ENCODE measurements at regions not wholly inside any gene's neighbourhood (a gene's known extent, or its start where the extent isn't known, plus 50 kb on each side); places are given as distances from the start of the nearest gene placed in this dataset.

DNA sequence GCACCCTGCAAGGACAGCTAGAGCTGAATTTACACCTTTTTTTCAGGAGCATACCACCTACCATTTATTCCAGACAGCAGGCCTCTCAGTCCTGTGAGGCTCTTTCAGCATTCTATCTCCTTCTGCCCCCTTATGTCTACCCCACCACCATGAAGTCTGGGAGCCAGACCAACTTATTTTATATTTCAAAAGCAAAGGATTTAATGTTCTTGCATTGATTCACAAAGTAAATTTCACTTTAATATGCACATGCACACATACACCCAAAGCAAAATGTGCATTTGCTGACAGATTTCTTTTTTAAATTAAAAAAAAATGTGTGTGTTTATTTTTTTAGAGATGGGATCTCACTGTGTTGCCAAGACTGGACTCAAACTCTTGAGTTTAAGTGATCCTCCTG lies 264.2 kb upstream of the LRRC3B start:
- Histone ChIP-seq H3K27me3 (ENCODE audit: control insufficient read depth, insufficient read depth, low read length, poor library complexity, severe bottlenecking) (no peaks in the 10 kb centered on the region), H3K27ac (ENCODE audit: insufficient read depth, low read depth, low read length, poor library complexity, severe bottlenecking) (no peak overlapping the region), H3K9me3 (ENCODE audit: control insufficient read depth, low read length) (no peaks in the 10 kb centered on the region), H3K4me1 (ENCODE audit: control insufficient read depth, insufficient read depth, low read length) (no peaks in the 10 kb centered on the region), H3K4me3 (ENCODE audit: insufficient read depth, low read depth, low read length) (no peak overlapping the region), H3K36me3 (ENCODE audit: control insufficient read depth, insufficient read depth, low read length) (no peaks in the 10 kb centered on the region)

DNA sequence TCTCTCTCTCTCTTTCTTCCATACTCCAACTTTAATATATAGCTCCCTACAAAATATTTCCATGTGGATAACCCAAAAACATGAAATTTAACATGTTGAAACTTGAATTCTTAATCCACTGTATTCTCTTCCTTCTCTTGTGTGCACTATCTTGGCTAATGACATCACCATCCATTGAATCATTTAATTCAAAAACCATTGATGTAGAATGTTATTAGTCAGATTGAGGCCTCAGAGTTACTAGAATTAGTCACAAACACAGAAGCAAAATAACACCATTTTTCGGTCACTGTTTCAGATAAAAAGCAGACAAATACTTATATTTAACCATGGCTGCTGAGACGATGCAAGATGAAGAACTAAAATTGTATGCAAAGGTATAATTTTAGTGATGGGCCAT lies 256.9 kb upstream of the LRRC3B start:
- Histone ChIP-seq H3K36me3 (ENCODE audit: control insufficient read depth, insufficient read depth, low read length) (no peaks in the 10 kb centered on the region), H3K27ac (ENCODE audit: insufficient read depth, low read depth, low read length, poor library complexity, severe bottlenecking) (no peak overlapping the region), H3K27me3 (ENCODE audit: control insufficient read depth, insufficient read depth, low read length, poor library complexity, severe bottlenecking) (no peaks in the 10 kb centered on the region), H3K4me3 (ENCODE audit: insufficient read depth, low read depth, low read length) (no peak overlapping the region), H3K9me3 (ENCODE audit: control insufficient read depth, low read length) (no peaks in the 10 kb centered on the region), H3K4me1 (ENCODE audit: control insufficient read depth, insufficient read depth, low read length) (no peaks in the 10 kb centered on the region)
- WGBS, 2 experiments, result 93 to 97% methylated on average over 2 of the region's 2 CpGs

DNA sequence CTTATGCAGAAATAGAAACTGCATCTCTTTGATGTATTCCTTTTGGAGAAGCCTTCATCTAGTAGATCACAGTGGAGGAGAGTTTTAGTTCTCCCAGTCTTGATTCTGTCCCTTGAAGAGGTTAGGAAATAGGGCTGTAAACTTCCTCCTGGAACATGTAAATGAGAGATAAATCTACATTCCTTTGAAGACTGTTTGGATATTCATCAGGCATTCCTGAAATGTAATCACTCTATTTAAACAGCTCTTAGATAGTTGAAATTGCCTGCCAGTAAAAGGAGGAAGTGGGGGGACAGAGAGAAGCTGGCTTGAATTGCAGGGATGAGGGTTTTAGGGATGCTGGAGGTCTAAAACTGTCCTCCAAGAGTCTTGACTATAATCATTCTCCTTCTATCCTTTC lies 254.3 kb upstream of the LRRC3B start:
- Histone ChIP-seq H3K4me1 (ENCODE audit: control insufficient read depth, insufficient read depth, low read length) (no peaks in the 10 kb centered on the region), H3K4me3 (ENCODE audit: insufficient read depth, low read depth, low read length) (no peak overlapping the region), H3K36me3 (ENCODE audit: control insufficient read depth, insufficient read depth, low read length) (no peaks in the 10 kb centered on the region), H3K9me3 (ENCODE audit: control insufficient read depth, low read length) (no peaks in the 10 kb centered on the region), H3K27ac (ENCODE audit: insufficient read depth, low read depth, low read length, poor library complexity, severe bottlenecking) (no peak overlapping the region), H3K27me3 (ENCODE audit: control insufficient read depth, insufficient read depth, low read length, poor library complexity, severe bottlenecking) (no peaks in the 10 kb centered on the region)

DNA sequence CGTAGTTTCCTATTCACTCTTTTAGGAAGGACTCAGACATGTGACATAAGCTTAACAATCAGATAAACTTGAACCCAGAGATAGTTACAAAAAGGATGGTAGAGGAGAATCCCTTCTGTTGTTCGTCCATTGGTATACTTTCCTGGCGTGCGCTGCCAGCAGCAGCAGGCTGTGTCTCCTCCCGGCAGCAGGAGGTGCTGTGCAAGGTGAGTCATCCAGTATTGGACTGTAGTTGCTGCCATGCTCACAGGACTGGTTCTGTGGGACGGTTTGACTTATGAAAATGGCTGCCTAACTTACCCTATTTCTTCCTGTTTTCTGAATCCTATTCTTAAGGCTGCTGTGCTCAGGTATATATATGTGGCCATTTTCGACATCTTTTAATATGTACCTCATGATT lies 253.4 kb upstream of the LRRC3B start:
- H3K9me3 ChIP-seq (ENCODE audit: control insufficient read depth, low read length), result no peaks in the 10 kb centered on the region
- no peak overlapping the region for H3K4me3 ChIP-seq (ENCODE audit: insufficient read depth, low read depth, low read length)
- 89% methylated on average over 7 of the region's 7 CpGs for WGBS, 2 experiments
- no peaks in the 10 kb centered on the region for H3K27me3 ChIP-seq (ENCODE audit: control insufficient read depth, insufficient read depth, low read length, poor library complexity, severe bottlenecking)
- no peak overlapping the region for H3K27ac ChIP-seq (ENCODE audit: insufficient read depth, low read depth, low read length, poor library complexity, severe bottlenecking)
- no peaks in the 10 kb centered on the region for H3K4me1 ChIP-seq (ENCODE audit: control insufficient read depth, insufficient read depth, low read length)
- no peaks in the 10 kb centered on the region for H3K36me3 ChIP-seq (ENCODE audit: control insufficient read depth, insufficient read depth, low read length)

DNA sequence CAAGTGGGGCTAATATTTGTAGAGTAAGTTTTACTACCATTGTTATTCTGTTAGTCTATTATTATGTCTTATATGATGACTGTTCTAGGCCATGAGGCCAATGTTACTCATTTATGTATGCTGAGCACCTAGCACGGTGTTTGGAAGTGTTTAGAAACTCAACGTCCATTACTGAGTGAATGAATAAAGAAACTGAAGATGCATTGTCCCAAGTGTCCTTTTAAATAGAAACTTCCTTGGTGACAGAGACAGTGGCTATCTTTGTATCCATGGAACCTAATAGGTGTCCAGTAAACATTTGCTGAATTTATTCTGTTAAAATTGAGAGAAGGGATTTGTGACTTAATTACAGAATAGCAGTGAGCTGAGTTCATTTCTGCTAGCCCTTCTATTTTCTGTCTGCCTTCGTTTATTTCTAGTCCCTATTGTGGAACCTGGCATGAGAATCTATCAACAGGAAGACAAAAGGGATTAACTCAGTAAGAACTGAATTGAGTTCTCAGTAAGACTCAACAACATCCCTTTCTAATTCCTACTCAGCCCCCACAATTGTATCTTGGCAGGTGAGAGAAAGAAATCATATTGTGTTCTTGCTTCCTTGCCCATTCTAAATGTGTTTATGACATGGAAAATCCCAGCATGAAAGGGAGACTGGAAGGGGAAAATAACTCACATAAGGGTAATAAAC lies 246.6 kb upstream of the LRRC3B start:
- H3K4me1 ChIP-seq (ENCODE audit: control insufficient read depth, insufficient read depth, low read length), result peaks cover 3% of the 10 kb centered on the region
- no peaks in the 10 kb centered on the region for H3K36me3 ChIP-seq (ENCODE audit: control insufficient read depth, insufficient read depth, low read length)
- 62 to 70% methylated on average over 3 of the region's 3 CpGs for WGBS, 2 experiments
- no peaks in the 10 kb centered on the region for H3K9me3 ChIP-seq (ENCODE audit: control insufficient read depth, low read length)
- peak overlapping the region; percentile 38 for H3K27ac ChIP-seq (ENCODE audit: insufficient read depth, low read depth, low read length, poor library complexity, severe bottlenecking)
- H3K27me3 ChIP-seq (ENCODE audit: control insufficient read depth, insufficient read depth, low read length, poor library complexity, severe bottlenecking), result no peaks in the 10 kb centered on the region
- H3K4me3 ChIP-seq (ENCODE audit: insufficient read depth, low read depth, low read length), result no peak overlapping the region

DNA sequence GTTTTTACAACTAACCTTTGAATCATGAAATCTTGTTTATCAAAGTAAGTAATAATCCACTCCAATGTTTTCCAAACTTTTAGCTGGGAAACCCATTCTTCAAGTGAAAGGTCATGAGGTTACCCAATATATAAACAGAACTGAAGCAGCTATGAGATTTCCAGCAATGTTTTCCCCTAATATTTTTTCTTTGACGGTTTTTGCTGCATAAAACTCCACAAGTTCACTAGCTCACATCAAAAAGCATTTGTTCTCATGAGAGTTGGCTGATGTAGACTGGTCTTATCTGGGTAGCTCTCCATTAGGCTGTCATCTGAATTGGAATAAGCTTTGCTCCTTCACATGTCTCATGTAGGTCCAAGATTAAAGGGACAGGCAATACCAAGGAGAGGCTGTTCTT lies 241.2 kb upstream of the LRRC3B start:
- Histone ChIP-seq H3K9me3 (ENCODE audit: control insufficient read depth, low read length) (no peaks in the 10 kb centered on the region), H3K27me3 (ENCODE audit: control insufficient read depth, insufficient read depth, low read length, poor library complexity, severe bottlenecking) (no peaks in the 10 kb centered on the region), H3K27ac (ENCODE audit: insufficient read depth, low read depth, low read length, poor library complexity, severe bottlenecking) (no peak overlapping the region), H3K36me3 (ENCODE audit: control insufficient read depth, insufficient read depth, low read length) (no peaks in the 10 kb centered on the region), H3K4me1 (ENCODE audit: control insufficient read depth, insufficient read depth, low read length) (no peaks in the 10 kb centered on the region), H3K4me3 (ENCODE audit: insufficient read depth, low read depth, low read length) (no peak overlapping the region)
- WGBS, 2 experiments, result 57 to 100% methylated on average over 1 of the region's 1 CpG

DNA sequence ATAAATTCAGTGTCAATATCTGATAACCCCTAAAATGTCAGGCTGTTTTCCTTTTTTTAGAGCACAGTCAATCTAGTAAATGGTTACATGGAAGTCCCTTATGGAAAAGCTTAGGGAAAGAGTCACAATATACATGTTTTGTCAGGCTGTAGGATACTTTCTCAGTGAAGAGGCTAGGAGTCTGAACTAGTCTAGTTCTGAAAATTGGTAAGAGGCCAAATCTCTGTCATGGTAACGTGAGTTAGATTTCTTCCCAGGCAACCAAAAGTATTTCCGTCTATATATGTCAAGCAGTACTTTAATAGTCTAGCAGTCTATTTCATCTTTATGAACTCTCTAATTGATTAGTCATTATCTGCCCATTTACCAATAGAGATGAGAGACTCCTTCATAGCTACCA lies 215.9 kb upstream of the LRRC3B start:
- Histone ChIP-seq H3K27me3 (ENCODE audit: control insufficient read depth, insufficient read depth, low read length, poor library complexity, severe bottlenecking) (no peaks in the 10 kb centered on the region), H3K4me1 (ENCODE audit: control insufficient read depth, insufficient read depth, low read length) (no peaks in the 10 kb centered on the region), H3K4me3 (ENCODE audit: insufficient read depth, low read depth, low read length) (no peak overlapping the region), H3K9me3 (ENCODE audit: control insufficient read depth, low read length) (no peaks in the 10 kb centered on the region), H3K36me3 (ENCODE audit: control insufficient read depth, insufficient read depth, low read length) (no peaks in the 10 kb centered on the region), H3K27ac (ENCODE audit: insufficient read depth, low read depth, low read length, poor library complexity, severe bottlenecking) (no peak overlapping the region)
- WGBS, 2 experiments, result 98 to 100% methylated on average over 2 of the region's 2 CpGs

DNA sequence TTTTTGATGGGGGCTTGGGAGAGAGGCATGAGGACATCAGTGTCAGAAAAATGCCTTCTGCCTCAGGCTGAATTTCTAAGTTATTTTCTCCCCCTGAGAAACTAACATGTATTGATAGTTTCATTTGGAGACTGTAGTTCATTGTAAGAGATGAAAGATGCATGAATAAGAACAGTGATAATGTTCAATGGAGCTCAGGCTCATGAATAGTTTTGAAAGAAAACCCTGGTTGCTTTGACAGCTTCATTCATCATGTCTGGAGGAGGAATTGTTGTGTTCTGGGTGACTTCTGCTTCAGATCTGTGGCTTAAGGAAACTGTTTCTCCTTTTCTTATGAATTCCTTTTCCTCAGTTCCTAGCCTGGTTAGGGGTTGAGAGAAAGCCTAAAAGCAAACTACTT lies 204.0 kb upstream of the LRRC3B start:
- Histone ChIP-seq H3K4me1 (ENCODE audit: control insufficient read depth, insufficient read depth, low read length) (no peaks in the 10 kb centered on the region), H3K9me3 (ENCODE audit: control insufficient read depth, low read length) (no peaks in the 10 kb centered on the region), H3K4me3 (ENCODE audit: insufficient read depth, low read depth, low read length) (no peak overlapping the region), H3K36me3 (ENCODE audit: control insufficient read depth, insufficient read depth, low read length) (no peaks in the 10 kb centered on the region), H3K27me3 (ENCODE audit: control insufficient read depth, insufficient read depth, low read length, poor library complexity, severe bottlenecking) (no peaks in the 10 kb centered on the region), H3K27ac (ENCODE audit: insufficient read depth, low read depth, low read length, poor library complexity, severe bottlenecking) (no peak overlapping the region)

DNA sequence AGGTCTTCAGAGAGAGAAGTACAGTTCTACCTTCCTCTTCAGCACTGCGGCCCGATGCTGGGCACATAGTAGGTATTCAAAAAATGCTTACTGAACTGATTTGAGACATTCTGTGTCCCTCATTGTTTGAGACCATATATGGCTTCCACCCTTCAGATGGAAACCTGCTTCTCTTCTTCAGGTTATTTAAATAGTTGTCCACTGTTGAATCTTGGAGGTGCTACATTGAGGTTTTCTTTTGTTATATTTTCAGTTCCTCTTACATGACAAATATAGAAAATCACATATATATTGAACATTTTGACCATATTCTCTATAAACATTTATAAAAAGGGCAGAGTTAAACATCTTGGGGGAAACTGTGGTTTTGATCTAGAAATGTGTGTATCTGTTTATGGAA lies 200.2 kb upstream of the LRRC3B start:
- H3K4me1 ChIP-seq (ENCODE audit: control insufficient read depth, insufficient read depth, low read length), result no peaks in the 10 kb centered on the region
- H3K4me3 ChIP-seq (ENCODE audit: insufficient read depth, low read depth, low read length), result no peak overlapping the region
- H3K36me3 ChIP-seq (ENCODE audit: control insufficient read depth, insufficient read depth, low read length), result no peaks in the 10 kb centered on the region
- no peak overlapping the region for H3K27ac ChIP-seq (ENCODE audit: insufficient read depth, low read depth, low read length, poor library complexity, severe bottlenecking)
- 89 to 92% methylated on average over 2 of the region's 2 CpGs for WGBS, 2 experiments
- H3K27me3 ChIP-seq (ENCODE audit: control insufficient read depth, insufficient read depth, low read length, poor library complexity, severe bottlenecking), result no peaks in the 10 kb centered on the region
- H3K9me3 ChIP-seq (ENCODE audit: control insufficient read depth, low read length), result no peaks in the 10 kb centered on the region

DNA sequence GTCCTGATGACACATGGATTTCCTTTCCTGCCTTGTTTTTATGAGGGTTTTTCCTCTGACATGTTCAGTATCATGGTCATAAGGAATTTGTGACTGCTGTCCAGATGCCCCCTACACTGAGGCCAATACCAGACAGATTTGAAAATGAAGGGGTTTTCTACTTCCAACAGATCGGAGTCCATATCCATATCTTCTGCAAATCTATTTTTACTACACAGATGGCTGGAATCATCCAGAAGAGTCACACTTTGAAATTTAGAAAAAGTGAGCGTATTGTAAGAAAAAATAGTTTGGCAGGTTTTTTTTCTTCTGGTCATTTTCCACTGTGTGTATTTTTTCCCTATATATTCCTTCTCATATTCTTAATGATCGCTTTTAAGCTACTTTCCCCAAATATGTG lies 197.5 kb upstream of the LRRC3B start:
- Histone ChIP-seq H3K4me1 (ENCODE audit: control insufficient read depth, insufficient read depth, low read length) (no peaks in the 10 kb centered on the region), H3K4me3 (ENCODE audit: insufficient read depth, low read depth, low read length) (no peak overlapping the region), H3K9me3 (ENCODE audit: control insufficient read depth, low read length) (no peaks in the 10 kb centered on the region), H3K27me3 (ENCODE audit: control insufficient read depth, insufficient read depth, low read length, poor library complexity, severe bottlenecking) (no peaks in the 10 kb centered on the region), H3K36me3 (ENCODE audit: control insufficient read depth, insufficient read depth, low read length) (no peaks in the 10 kb centered on the region), H3K27ac (ENCODE audit: insufficient read depth, low read depth, low read length, poor library complexity, severe bottlenecking) (no peak overlapping the region)
- 92 to 95% methylated on average over 2 to 3 of the region's 3 CpGs for WGBS, 2 experiments

DNA sequence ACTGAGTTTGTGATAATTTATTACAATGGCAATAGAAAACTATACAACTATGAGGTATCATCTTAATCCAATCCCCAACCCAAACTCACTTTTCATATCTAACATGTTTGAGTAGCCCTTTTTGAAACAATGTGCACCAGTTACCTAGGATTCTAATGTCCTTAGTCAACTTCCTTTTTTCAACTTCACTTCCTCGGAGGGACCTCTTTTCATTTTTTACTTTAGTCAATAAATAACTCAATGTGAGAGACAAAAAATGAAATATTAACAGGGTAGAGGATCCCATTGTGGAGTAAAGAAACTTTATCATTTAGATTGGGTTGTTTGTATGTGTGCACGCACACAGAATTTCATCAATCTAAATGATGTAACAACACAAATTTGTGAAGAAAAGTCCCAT lies 193.6 kb upstream of the LRRC3B start:
- WGBS, 2 experiments, result no CpG with 5 or more reads among the region's 2 CpGs
- H3K36me3 ChIP-seq (ENCODE audit: control insufficient read depth, insufficient read depth, low read length), result no peaks in the 10 kb centered on the region
- H3K27me3 ChIP-seq (ENCODE audit: control insufficient read depth, insufficient read depth, low read length, poor library complexity, severe bottlenecking), result no peaks in the 10 kb centered on the region
- H3K4me3 ChIP-seq (ENCODE audit: insufficient read depth, low read depth, low read length), result no peak overlapping the region
- no peak overlapping the region for H3K27ac ChIP-seq (ENCODE audit: insufficient read depth, low read depth, low read length, poor library complexity, severe bottlenecking)
- H3K9me3 ChIP-seq (ENCODE audit: control insufficient read depth, low read length), result no peaks in the 10 kb centered on the region
- H3K4me1 ChIP-seq (ENCODE audit: control insufficient read depth, insufficient read depth, low read length), result no peaks in the 10 kb centered on the region

Data from ectodermal cell (in vitro differentiated cells).